8988T (cell line): ENCODE measurements at regions not wholly inside any gene's neighbourhood (a gene's known extent, or its start where the extent isn't known, plus 50 kb on each side); places are given as distances from the start of the nearest gene placed in this dataset.

Experiments used
- DNase-seq: peaks from one replicate; pipeline ENCODE4 v3.0.0; 2011

DNA sequence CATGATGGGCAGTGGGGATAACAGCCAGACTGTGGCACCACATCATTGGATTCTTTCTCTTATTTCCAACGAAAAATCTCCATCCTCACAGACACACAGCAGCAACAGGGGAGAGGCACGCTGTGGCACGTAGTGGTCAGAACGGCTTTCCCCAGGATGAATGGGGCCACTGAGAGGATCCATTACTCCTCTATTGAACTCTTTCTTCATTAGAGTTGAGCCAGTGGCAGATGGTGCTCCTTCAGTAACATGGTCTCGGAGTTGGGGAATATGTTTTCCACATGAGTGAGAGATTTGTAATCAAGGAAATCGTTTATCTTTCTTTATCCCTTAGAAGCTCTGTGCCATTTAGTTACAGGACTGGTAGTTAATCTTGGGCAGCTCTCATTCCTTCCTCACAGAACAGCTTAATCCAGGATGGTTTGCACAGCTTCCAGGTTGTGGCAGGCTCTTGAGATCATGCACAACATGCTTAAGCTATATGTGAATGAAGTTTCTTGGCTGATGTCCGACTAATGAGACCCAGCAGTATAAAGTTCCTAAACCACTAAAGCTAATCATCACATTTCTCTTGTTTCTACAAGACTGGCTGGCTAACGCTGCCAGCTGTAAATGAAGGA lies 180.5 kb upstream of the SLC10A2 start:
- DNase-seq = no peak

DNA sequence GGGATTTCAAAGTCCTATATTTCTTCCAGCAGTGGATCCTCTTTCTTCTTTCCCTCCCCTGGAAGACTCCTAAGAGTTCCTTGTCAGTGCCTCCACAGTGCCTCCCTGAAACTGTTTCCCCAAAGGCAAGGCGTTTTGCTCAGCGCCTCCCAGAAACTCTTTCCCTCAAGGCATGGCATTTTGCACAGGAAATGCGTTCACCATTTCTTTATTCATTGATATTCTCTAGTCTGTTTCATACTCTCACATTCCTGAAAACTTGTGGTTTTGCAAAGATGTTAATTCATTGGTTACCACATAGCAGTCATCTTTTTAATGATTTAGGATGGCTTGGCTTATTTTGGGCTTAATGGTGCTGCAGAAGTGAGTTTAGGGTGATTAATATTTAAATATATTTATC lies 177.3 kb upstream of the SLC10A2 start:
- no peak for DNase-seq

DNA sequence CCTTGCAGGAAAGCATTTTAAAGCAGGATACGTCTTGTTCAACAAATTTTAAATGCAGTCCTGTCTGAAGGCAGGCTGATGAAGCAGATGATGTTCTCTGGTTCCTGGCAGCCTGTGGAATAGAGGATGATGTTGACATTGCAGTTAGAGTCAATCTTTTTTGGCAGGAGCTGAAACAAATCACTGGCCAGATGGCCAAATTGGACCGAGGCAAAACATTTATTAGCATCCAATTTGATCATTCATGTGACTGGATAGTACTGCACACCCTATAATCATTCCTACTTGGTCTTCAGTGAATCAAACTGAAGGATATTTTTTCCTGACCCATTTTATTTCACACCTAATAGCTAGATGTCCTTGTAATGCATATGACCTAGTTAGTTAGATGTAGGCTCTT lies 172.2 kb upstream of the SLC10A2 start:
- DNase-seq = no peak

DNA sequence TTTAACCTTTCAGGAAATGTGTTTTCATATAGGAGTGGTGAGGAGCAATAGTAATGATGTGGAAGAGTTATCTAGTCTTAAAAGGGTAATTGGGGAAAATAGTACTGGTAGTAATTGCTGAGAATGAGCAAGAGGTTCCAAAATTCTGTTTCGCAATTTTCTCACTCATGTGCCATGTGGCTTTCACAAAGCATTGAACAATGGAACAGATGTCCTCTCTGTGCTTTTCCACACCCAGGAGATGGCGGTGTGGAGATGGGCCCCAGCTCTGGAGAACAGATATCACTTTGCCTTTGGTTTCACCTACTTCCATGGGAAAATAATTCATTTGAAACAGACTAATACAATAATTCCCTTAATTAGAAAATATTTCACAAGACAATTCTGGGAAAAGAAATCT lies 170.0 kb upstream of the SLC10A2 start:
- DNase-seq = no peak

DNA sequence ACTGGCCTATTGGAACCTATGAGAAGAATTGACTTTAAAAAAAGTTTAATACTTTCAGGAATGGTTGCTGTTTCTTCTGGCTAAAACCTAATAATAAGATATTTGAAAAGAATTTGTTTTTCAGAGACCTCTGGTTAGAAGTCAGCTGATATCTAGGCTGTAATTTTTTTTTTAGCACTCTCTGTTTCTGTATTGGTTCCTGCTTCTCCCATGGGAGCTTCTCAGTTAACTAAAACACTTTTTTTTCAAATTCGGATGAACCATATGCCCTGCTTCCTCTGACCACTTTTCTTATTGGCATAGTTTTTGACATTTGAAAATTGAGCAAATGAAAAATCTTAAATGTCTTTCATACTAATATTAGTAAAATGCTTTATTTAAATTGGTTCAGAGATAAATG lies 163.5 kb upstream of the SLC10A2 start:
- DNase-seq = no peak

DNA sequence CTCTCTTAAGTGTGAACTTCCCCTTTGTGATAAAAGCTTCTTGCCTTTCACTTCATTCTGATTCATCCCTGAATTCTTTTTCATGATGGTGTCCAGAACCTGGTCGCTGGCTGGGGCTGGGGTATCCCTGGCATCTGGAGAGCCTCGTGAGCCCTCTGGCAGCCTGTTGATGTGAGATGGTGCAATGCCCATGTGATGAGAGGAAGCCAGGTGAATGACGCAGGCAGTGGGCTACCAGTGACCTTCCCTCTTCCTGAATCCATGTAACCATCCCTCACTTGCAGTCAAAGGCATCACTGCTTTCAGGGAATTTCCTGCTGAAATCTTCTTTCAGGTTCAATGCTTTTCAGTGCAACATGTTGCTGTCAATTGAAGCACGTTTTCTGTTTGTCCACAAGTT lies 158.6 kb upstream of the SLC10A2 start:
- no peak for DNase-seq

DNA sequence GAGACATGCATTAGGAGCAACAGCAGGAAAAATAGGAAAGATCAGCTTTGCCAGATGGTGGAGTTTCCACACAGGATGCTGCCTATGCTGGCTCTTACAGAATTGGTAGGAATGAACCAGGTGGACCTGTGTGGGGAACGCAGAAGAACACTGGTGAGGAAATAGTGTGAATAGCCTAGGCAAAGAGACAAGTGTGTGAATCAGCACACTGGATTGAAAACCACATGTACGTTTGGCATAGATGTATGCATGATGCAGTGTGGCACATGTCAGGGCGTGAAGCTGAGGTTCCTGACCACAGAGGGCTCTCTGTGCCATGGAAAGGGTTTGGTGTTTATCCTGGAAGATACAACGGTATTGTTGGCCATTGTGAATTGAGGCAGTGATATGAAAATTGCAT lies 156.5 kb upstream of the SLC10A2 start:
- DNase-seq = no peak

DNA sequence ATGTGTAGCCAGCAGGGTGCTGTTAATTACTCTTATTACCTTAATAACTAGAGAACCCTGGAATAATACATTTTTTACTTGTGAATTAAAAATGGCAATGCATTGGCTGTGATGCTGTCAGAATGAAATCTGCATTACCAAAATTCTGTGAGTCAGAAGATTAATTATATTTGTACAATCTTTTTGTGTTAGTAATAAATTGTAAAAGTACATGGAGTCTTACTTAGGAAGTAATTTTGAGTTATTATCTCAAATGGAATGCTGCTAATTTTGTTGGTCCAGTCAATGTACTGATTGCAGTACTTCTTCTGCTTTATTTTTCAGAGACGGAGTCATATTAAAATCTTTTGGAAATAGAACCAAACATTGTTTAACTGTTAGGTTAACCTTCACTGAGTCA lies 152.0 kb upstream of the SLC10A2 start:
- no peak for DNase-seq

DNA sequence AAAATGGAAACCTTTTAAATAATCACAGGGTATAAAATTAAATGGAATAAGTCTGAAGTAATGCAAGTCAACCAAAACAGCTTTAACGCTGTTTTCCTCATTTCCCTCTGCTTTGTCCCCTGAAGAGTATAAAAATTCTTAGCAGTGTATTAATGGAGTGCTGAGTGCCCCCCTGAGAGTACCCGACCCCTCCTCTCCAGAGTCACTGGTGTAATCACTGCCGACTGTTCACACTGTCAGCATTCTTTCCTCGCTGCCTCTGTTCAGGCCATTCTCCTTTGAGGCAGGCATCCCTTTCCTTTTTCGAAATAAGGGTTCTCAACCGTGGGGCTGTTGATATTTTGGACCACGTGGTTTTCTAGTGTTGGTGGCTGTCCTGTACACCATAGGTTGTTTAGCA lies 146.9 kb upstream of the SLC10A2 start:
- DNase-seq = no peak

DNA sequence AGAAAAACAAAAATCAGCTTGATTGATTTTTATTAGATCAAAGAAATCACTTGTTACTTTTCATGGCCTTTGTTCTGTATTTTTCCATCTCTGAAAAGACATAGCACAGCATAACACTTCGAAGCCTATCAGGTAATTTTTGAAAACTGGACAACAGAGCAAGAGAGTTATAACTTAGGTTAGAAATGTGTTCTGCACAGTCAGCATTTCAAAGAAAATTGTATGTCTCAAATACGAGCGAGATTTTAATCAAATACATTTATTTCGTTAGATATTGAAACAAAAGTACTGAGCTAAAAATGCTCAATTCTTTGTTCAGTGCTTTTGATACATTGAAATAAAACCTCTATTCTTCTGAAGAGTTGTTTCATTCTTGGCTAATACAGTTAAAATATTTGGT lies 144.1 kb upstream of the SLC10A2 start:
- DNase-seq = no peak

DNA sequence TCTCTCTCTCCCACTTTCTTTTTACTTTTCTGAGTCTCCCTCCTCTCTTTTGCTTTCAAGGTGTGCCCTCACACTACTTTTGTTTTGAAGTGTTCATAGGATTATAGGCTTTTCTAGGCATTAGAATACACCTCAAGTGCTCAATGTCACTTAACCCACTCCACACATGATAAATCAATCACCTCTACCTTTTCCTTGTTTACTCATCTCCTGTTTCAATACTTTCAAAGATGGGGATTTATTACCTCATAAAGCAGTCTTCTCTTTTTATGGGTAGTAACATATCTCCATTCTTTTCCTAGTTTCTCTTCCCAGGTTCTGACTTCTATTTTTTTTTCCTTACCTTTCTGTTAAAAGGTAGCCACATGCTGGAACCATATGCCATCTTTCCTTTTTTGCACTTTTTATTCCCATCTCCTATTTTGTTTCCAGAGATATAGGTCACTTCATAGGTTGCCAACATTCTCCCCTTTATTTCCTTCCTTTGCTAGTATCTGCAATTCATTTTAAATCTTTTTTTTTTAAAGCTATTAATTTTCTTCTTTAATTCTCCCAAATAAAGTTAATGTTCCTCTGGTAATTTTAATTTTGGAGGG lies 137.6 kb upstream of the SLC10A2 start:
- DNase-seq = no peak

DNA sequence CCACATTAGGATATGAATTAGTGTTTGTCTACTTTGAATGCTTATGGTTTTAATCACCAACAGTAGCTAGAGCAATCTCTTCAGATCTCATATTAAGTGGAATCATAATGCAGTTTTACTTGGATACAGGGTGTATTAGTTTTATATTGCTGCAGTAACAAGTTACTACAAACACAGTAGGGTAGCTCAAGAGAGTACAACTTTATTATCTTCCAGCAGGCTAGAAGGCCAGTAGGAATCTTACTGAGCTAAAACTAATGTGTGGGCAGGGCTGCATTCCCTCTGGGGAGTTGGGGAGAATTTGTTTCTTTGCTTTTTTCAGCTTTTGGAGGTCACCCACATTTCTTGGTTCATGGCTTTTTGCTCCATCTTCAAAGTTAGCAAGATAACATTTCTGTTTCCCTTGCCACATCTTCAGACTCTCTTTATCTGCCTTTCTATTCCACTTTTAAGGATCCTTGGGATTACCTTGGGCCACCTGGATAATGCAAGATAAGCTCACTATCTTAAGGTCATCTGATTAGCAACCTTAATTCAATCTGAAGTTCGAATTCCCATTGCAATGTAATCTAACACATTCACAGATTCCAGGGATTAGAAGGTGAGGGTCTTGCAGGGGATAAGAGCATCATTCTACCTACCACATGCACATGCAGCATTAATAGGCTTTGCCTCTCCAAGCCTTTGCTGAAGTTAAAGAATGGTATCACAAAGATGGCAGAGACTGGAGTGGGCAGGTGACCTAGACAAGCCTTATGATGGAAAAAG lies 134.1 kb upstream of the SLC10A2 start:
- no peak for DNase-seq

DNA sequence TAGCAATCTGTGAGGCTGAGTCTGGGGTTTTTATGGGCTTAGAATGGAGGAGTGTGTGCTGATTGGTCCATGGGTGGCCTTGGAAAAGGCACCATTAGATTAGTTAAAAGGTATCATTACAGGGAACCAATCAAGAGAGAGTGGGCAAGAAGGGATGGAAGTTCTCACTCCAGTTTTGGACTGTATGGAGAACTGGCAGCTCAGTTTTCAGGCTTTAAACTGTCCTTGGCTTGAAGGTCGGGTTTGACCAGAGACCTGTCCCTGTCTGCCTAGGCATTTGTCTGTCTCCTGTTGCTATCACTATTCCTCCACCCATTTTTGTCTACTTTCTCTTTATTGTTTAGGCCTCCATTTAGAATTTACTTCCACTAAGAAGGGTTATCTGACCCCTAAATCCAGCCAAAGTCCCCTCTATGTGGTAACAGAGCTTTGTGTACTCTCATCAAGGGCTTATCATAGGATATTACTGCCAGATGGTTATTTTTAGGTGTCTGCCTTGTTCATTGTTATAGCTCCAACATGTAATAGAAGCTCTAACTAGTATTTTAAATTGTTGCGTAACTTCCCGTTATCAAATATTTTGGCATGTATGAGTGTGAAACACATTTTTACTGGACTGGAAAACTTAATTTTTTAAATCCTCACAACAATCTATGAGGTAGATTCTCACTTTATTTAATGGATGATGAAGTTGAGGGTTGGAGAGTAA lies 133.3 kb upstream of the SLC10A2 start:
- no peak for DNase-seq

DNA sequence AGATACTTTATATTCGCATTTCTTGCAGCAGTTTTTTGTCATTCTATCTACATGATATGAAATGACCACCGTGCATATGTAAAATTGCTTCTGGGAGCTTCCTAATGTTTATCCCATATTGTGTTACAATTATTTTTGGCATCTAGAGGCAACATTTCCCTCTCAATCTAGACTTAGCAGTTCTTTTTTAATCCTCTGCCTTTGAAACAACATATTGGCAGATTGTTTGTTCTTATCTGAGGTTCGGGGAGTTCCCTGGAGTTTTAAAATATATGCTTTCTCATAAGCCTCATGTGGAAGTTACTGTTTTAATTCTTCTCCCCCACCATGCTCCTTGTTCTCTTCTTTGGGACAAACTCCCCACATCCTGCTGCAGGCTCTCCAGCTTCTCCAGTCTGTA lies 130.1 kb upstream of the SLC10A2 start:
- no peak for DNase-seq

DNA sequence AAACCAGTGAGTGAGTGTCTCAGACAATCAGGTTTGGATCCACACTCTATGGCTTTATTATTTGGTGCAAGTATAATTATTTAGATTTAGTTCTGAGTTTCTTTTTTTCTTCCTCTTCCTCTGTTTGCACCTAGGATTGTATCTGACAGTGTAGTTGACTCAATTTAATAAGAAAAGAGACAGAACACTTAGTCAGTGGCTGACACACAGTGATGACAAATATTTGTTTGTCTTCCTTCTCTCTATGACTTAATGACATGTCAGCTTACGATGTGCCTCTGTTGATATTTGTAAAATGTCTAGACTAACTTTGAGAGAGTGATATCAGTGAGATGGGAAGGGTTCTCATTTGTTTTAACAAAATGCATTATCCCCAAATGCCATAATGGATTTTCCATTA lies 129.5 kb upstream of the SLC10A2 start:
- DNase-seq = no peak

DNA sequence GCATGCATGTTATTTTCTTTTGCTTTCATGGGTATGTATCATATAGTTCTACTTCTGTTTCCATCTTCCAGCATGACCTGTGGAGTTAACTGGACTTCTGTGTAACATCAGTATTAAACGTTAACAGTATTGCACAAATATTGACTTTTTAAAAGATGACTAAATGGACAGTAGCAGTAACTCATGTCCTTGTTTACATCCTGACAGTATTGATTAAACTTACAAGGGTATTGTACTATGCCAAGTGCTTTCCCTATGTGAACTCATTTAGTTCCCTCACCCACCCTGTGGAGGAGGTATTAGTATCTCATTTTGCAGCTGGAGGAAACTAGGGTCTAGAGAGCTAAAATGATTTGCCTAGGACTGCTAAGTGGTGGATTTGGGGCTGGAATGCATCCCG lies 128.7 kb upstream of the SLC10A2 start:
- no peak for DNase-seq

DNA sequence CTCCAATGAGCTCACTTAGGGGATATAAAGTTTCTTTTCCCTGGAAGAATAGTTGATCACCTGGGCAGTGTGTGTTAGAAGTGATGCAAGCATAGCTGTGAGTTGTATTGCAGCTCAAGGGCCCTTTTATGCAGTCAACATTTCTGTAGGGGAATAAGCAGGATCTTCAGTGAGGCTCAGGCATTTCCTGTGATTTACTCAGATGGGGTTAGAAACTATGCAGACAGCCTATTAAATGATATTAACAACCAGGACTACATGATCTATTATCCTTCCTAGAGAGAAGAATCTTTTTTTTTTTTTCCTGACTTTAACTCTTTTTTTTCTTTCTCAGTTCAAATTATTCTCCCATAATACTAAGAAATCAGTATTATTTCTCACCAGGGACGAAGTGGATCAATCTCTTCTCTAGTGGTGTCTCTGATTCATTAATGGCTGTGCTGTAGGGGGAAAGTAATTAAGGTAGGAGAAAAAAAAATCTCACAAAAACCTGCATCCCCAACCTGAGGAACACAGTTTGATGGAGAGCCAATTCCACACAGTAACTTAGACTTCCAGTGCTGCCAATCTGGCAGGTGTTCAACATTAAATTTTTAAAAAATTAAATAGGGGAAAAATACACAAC lies 126.4 kb upstream of the SLC10A2 start:
- DNase-seq = no peak

DNA sequence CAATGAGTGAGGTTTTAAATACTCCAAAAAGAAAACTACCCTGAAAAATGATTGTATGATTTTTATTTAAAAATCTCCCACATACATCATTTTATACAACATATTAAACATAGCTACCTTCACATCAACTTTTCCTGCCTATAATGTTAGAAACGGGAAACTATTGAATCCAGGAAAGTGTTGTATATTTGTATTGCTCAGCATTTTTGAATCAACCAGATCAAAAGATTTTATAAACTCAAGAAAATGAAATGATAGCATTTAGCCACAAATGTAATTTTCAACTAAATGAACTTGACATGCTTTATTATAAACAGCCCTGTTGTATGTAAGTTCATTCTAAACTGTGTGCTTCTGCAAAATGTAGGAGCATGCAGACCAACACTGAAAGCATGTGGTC lies 124.6 kb upstream of the SLC10A2 start:
- DNase-seq = no peak

DNA sequence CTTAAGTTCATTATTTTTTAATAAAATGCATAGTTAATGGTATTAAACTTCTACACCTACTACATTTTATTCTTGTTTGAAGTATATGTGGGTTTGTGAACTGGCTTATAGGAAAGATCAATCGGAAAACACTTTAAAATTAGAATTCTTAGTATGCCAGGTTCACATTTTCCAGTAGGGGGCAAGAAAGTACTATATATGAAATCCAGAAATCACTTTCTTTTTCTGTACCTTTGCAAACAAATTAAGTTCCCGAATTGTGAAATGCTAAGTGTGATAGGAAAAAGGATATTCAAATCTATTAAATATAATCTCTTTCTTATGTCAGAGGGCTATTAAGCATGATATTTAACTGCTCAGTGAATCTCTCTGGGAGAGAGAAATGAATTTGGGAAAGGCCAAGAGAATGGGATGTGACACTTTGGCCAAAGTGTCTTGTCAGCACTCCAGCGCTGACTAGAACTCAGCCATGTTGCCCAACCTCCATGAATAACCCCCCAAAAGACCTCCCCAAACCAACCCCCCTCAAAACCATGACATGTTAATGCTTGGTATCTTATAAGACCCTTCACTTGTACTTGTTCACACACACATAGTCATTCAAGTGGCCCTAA lies 122.6 kb upstream of the SLC10A2 start:
- no peak for DNase-seq

DNA sequence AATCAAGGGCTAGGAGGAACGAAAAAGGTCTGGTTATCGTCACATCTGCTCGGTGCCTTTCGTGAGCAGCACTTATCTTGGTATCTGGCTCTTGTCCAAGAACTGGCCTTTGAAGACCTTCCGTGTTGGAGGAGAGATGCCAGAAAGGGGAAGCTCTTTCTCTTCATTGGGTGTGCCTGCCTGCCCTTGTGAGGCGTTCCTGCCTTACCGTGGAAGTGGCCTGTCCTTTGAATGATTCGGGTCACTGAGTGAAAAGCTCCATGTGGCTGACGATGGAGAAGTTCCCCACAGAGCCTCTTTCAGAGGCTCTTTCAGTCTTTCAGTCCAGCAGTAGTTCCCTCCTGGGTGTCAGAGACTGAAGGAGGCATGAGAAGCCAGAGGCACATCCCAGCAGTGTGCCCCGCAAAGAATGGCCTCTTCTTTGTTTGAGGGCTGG lies 121.5 kb upstream of the SLC10A2 start:
- no peak for DNase-seq

DNA sequence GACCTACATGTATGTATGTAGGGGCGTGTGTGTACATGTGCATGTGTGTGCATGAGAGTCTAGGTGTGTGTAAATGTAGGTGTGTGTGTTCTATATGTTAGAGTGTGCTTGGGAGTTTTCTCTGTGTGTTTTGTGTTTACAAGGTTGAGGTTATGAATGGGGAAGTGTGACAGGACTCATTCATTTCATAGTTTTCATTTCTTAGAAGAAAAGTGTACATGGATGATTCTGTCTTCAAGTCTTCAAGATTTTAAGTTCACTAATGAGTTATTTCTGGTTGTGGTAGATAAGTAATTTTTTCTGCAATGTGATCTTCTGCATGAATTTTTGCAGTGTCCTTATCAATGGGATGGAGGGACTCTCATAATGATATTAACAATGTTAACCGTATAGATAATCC lies 118.2 kb upstream of the SLC10A2 start:
- no peak for DNase-seq

DNA sequence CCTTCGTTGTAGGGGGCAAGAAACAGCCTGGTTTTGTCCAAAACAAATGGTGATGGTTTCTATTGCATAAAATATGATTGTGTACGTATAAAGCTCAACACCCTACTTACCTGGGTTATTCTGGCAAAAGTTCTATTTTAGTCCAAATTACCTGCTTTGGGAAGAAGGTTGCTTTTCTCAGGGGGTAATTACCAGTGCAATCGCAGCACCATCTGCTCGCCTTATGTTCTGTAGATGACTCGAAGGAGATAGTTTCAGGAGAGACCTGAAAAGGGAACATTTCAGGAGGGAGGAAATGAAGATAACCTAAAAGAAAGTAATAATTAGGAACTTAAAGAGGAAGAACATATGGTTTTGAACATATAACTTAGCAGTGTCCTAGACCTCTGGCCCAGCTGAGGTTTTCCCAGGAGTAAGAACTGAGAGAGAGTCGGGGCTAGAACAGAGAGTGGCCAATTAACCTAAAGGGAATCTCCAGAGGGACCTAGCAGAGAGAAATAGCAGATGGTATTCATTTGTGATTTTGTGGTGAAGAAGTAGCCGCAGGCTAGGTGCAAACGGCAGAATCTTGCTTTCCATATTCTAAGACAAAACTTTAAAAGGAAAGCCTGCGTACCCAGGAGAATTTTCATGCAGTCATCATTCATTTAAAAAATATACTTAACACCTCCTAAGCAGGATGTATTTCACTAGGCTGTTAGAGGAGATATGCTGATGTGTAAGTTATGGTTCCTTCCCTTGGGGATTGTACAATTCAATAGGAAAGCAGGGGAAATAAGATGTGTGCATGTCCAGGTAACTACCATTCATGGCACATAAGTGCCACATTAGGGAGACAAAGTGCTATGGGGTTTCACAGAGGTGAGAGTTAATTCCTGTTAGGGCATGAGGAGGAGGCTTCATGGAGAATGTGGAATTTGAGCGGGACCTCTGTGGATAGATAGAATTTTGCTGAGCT lies 113.0 kb upstream of the SLC10A2 start:
- DNase-seq = no peak
